ENCODE measurements at regions not wholly inside any gene's neighbourhood (a gene's known extent, or its start where the extent isn't known, plus 50 kb on each side); places are given as distances from the start of the nearest gene placed in this dataset.

DNA sequence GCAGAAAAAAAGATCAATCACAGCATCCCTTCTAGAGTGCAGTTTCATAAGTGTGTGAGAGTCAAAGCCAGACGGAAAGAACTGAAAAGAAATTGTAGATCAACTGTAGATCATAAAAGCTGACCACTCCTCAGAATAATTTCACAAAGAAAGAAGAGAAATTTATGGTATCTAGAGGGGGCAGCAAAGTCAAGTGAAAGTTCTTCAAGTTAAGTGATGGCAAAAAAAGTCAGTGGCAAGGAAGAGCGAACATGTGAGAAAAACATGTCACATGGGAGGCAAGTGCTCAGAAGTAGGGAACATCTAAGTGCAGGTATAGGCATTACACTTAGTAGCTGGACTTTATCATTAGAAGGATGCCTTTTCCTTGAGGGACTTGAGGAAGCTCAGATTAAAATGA is 245.1 kb upstream of the ISL1 start:
- Histone ChIP-seq H4K8ac (replicated peaks; ENCODE audit: insufficient read length, low read depth, low read length) (no peak overlapping the region), H2BK20ac (ENCODE audit: low read depth, low read length, poor library complexity, severe bottlenecking) (no peak overlapping the region), H3K56ac (ENCODE audit: insufficient read length, low read depth, low read length) (no peak overlapping the region), H3K4me2 (ENCODE audit: insufficient read depth, insufficient read length, low read length) (no peak overlapping the region), H3K79me2 (ENCODE audit: insufficient read depth, low read length) (no peaks in the 10 kb centered on the region), H4K5ac (ENCODE audit: insufficient read length, low read depth, low read length) (no peak overlapping the region), H2BK15ac (ENCODE audit: low read depth, low read length) (no peak overlapping the region), H3K23me2 (ENCODE audit: insufficient read length, low read depth, low read length, poor library complexity, severe bottlenecking) (no peaks in the 10 kb centered on the region), H3K18ac (ENCODE audit: insufficient read length, low read depth, low read length) (no peak overlapping the region), H3K9ac (ENCODE audit: extremely low read depth, insufficient read length, low read length) (no peak overlapping the region), H2AFZ (ENCODE audit: low read length) (no peak overlapping the region), H3K23ac (ENCODE audit: insufficient read length, low read depth, low read length) (no peak overlapping the region), H3K27ac (ENCODE audit: insufficient read length, low read depth, low read length) (no peak overlapping the region), H2BK120ac (ENCODE audit: low read depth, low read length, poor library complexity, severe bottlenecking) (no peak overlapping the region), H3K9me3 (ENCODE audit: control insufficient read depth, low read depth, low read length) (no peaks in the 10 kb centered on the region), H2BK5ac (ENCODE audit: insufficient read length, low read length) (no peak overlapping the region), H3K4ac (ENCODE audit: low read depth, low read length) (no peak overlapping the region), H3K14ac (ENCODE audit: insufficient read depth, low read length) (no peak overlapping the region), H2BK12ac (ENCODE audit: insufficient read length, low read depth, low read length) (no peak overlapping the region), H2AK5ac (ENCODE audit: insufficient read length, low read length) (no peak overlapping the region), H3T11ph (ENCODE audit: low read length) (no peak overlapping the region), H3K4me1 (ENCODE audit: insufficient read depth, low read length) (no peaks in the 10 kb centered on the region), H4K91ac (ENCODE audit: insufficient read length, low read depth, low read length) (no peak overlapping the region), H3K27me3 (ENCODE audit: insufficient read depth, low read length) (no peaks in the 10 kb centered on the region), H3K79me1 (ENCODE audit: insufficient read depth, low read depth, low read length, poor library complexity, severe bottlenecking) (no peaks in the 10 kb centered on the region), H4K20me1 (ENCODE audit: control insufficient read depth, insufficient read depth, insufficient read length) (no peaks in the 10 kb centered on the region)
- TF ChIP-seq, protein P1, sequence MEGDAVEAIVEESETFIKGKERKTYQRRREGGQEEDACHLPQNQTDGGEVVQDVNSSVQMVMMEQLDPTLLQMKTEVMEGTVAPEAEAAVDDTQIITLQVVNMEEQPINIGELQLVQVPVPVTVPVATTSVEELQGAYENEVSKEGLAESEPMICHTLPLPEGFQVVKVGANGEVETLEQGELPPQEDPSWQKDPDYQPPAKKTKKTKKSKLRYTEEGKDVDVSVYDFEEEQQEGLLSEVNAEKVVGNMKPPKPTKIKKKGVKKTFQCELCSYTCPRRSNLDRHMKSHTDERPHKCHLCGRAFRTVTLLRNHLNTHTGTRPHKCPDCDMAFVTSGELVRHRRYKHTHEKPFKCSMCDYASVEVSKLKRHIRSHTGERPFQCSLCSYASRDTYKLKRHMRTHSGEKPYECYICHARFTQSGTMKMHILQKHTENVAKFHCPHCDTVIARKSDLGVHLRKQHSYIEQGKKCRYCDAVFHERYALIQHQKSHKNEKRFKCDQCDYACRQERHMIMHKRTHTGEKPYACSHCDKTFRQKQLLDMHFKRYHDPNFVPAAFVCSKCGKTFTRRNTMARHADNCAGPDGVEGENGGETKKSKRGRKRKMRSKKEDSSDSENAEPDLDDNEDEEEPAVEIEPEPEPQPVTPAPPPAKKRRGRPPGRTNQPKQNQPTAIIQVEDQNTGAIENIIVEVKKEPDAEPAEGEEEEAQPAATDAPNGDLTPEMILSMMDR (conservative IDR thresholded peaks at IDR 0.05) = peak; percentile 27; the same call in 2 of the 3 replicates
- peaks cover 2% of the 10 kb centered on the region for H3K27me3 Mint-ChIP-seq (ENCODE audit: low read depth)
- H3K4me1 Mint-ChIP-seq = no peaks in the 10 kb centered on the region
- peaks cover 0 to 2% of the 10 kb centered on the region in 2 experiments; a peak in 2 of 5 replicates for H3K9me3 Mint-ChIP-seq
- H3K4me3 Mint-ChIP-seq = no peak overlapping the region
- H3K27ac Mint-ChIP-seq = no peak overlapping the region
- no peak for DNase-seq
- H3K36me3 Mint-ChIP-seq (ENCODE audit: insufficient read depth in 1 of 3, low read depth in 3 of 3) = no peaks in the 10 kb centered on the region
- no CpG with 5 or more reads among the region's 2 CpGs for WGBS (ENCODE audit: extremely low coverage, insufficient read length, low lambda C conversion rate)
